NT2/D1 (cell line): ENCODE measurements at regions not wholly inside any gene's neighbourhood (a gene's known extent, or its start where the extent isn't known, plus 50 kb on each side); places are given as distances from the start of the nearest gene placed in this dataset.

Experiments used
- DNase-seq: peaks from one replicate; pipeline ENCODE4 v3.0.0-alpha.2; 2011; ENCODE audit warnings: low read depth, low spot score
- H3K27me3 ChIP-seq: 2 replicates; pipeline ENCODE4 v1.6.0; 2011; ENCODE audit warnings: mild to moderate bottlenecking; ENCODE audit not compliant: insufficient read length, insufficient read depth
- H3K36me3 ChIP-seq: 2 replicates; pipeline ENCODE4 v1.6.1; 2011; ENCODE audit warnings: mild to moderate bottlenecking, low read length, mixed read lengths; ENCODE audit not compliant: insufficient read depth, insufficient read length
- H3K4me1 ChIP-seq: 2 replicates; pipeline ENCODE4 v1.5.1; 2011; ENCODE audit not compliant: insufficient read depth, insufficient read length
- H3K4me3 ChIP-seq: 2 replicates; pipeline ENCODE4 v1.5.1; 2011; ENCODE audit warnings: low read depth; ENCODE audit not compliant: insufficient read length
- H3K9ac ChIP-seq: 2 replicates; pipeline ENCODE4 v1.6.0; 2011; ENCODE audit warnings: low read depth; ENCODE audit not compliant: insufficient read length
- H3K9me3 ChIP-seq: 2 replicates; pipeline ENCODE4 v1.5.1; 2011; ENCODE audit warnings: mild to moderate bottlenecking, low read length; ENCODE audit not compliant: insufficient read depth
- SUZ12 ChIP-seq: IDR thresholded peaks from 2 replicates; pipeline ENCODE4 v1.6.1; 2011; ENCODE audit not compliant: insufficient read length, insufficient read depth; ENCODE audit errors: extremely low read depth
- YY1 ChIP-seq: IDR thresholded peaks from 2 replicates; pipeline ENCODE4 v1.6.1; 2011; ENCODE audit not compliant: insufficient read length, insufficient read depth
- ZNF274 ChIP-seq: IDR thresholded peaks from 2 replicates; pipeline ENCODE4 v1.6.1; 2011; ENCODE audit warnings: mild to moderate bottlenecking, low read depth, low read length

DNA sequence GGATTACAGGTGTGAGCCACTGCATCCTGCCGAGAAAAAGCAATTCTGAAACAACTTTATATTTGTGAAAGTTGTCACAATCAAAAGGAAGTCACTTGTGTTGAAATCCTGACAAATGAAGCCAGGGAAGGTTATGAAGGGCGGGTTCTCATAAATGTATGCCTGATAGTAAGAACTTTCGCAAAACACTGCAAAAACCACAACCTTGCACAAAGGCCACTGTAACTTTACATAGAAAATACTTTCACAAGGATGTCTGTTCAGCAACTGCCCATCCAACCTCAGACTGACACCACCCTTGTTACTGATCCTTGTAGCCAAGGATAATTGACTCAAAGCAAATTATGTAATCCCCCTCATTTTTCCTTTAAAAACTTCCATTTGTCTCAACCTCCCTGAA, 90.6 kb downstream of the SLC4A3 start:
- no peaks in the 10 kb centered on the region for H3K36me3 ChIP-seq
- H3K9me3 ChIP-seq = peaks cover 13% of the 10 kb centered on the region
- no peak overlapping the region for H3K9ac ChIP-seq
- no peak overlapping the region for H3K4me3 ChIP-seq
- H3K4me1 ChIP-seq = no peaks in the 10 kb centered on the region
- H3K27me3 ChIP-seq = no peaks in the 10 kb centered on the region
- TF ChIP-seq SUZ12 (no peak), ZNF274 (no peak), YY1 (no peak)
- DNase-seq = no peak

GRCh38 chr2:219719521-219719920, 92.1 kb downstream of the SLC4A3 start:
- Histone ChIP-seq H3K4me3 (no peak overlapping the region), H3K9ac (no peak overlapping the region), H3K27me3 (no peaks in the 10 kb centered on the region), H3K4me1 (no peaks in the 10 kb centered on the region), H3K9me3 (no peaks in the 10 kb centered on the region; the same call in 1 of the 2 replicates), H3K36me3 (no peaks in the 10 kb centered on the region)
- no peak for TF ChIP-seq ZNF274
- TF ChIP-seq SUZ12 = no peak
- TF ChIP-seq YY1 = no peak
- no peak for DNase-seq

DNA sequence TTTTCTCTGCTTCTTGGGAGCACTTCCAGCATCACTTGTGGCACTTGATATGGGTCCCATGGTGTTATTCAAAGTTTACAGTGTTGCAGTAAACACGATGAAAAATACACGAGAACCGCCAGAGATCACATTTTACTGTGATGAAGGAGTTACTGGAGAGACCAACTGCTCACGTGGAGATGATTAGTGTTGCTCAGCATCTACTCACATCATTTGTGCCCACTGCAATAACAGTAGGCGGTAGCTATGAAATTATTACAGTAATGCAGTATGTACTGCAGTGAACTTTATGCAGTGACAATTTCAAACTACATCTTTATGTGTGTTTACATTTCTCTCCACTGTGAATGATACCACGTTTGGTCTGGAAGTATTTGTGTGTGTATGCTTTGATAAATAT, 93.5 kb downstream of the SLC4A3 start:
- Histone ChIP-seq H3K36me3 (no peaks in the 10 kb centered on the region), H3K4me3 (no peak overlapping the region), H3K9ac (no peak overlapping the region), H3K4me1 (no peaks in the 10 kb centered on the region), H3K27me3 (no peaks in the 10 kb centered on the region), H3K9me3 (no peaks in the 10 kb centered on the region; the same call in 1 of the 2 replicates)
- no peak for TF ChIP-seq SUZ12
- TF ChIP-seq YY1 = no peak
- TF ChIP-seq ZNF274 = no peak
- DNase-seq = no peak

DNA sequence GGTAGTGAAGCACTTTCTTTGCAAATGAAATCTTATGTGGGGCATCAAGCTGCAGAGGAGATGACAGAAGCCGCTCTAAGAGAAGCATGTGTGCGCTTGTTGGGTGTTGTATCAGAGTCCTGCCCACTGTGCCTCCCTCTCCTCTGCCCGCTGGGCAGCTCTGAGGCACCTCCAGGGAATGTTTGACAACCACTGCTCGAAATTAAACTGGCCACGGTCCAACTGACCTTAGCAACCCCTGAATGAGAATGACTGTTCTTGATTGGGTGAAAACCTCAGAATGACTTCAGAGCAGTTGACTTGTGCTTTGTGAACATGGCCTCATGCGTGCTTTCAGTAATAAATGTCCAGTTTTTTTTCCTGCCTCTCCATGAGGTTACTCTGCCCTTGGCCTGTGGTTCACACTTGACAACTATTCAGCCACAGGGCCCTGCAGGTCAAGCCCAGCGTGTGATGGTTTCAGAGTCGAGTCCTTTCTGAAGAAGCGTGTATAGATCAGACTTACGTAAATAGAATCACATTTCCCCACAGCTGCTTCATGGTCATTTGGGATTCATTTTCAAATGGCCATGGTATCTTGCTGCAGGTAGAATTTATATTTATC, 94.9 kb downstream of the SLC4A3 start:
- Histone ChIP-seq H3K9ac (no peak overlapping the region), H3K4me3 (no peak overlapping the region), H3K9me3 (no peaks in the 10 kb centered on the region), H3K4me1 (no peaks in the 10 kb centered on the region), H3K27me3 (no peaks in the 10 kb centered on the region), H3K36me3 (no peaks in the 10 kb centered on the region)
- DNase-seq = no peak
- TF ChIP-seq SUZ12 (no peak), YY1 (no peak), ZNF274 (no peak)

GRCh38 chr2:219723311-219723710, 95.9 kb downstream of the SLC4A3 start:
- Histone ChIP-seq H3K4me1 (peaks cover 3% of the 10 kb centered on the region), H3K36me3 (no peaks in the 10 kb centered on the region), H3K27me3 (no peaks in the 10 kb centered on the region), H3K9me3 (no peaks in the 10 kb centered on the region), H3K4me3 (no peak overlapping the region), H3K9ac (no peak overlapping the region)
- DNase-seq = no peak
- no peak for TF ChIP-seq SUZ12
- TF ChIP-seq ZNF274 = no peak
- TF ChIP-seq YY1 = no peak

GRCh38 chr2:219724628-219725027, 97.2 kb downstream of the SLC4A3 start:
- Histone ChIP-seq H3K4me3 (no peak overlapping the region), H3K27me3 (no peaks in the 10 kb centered on the region), H3K9me3 (no peaks in the 10 kb centered on the region), H3K4me1 (peaks cover 3% of the 10 kb centered on the region), H3K9ac (no peak overlapping the region), H3K36me3 (no peaks in the 10 kb centered on the region)
- DNase-seq = no peak
- TF ChIP-seq ZNF274 (no peak), SUZ12 (no peak), YY1 (no peak)

DNA sequence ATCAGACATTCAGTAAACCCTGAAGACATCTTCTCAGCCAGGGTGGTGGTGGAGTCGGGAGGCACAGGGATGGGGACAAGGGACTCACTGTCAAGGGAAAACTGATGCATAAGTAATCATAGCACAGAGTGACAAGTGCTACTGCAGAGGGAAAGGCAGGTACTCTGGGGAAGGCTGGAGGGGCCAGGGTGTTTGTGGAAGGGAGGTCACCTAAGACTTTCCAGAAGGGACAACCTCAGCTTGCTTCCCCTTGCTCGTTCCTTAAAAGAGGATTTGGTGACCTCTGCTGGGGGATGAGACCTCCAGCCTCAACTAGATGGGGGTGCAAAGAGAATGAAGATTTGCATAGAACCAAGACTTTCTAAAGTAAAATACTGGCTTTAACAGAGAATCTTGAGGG, 99.5 kb downstream of the SLC4A3 start:
- Histone ChIP-seq H3K36me3 (no peaks in the 10 kb centered on the region), H3K9me3 (no peaks in the 10 kb centered on the region; the same call in 1 of the 2 replicates), H3K4me3 (no peak overlapping the region), H3K9ac (no peak overlapping the region), H3K4me1 (peaks cover 3% of the 10 kb centered on the region), H3K27me3 (no peaks in the 10 kb centered on the region)
- TF ChIP-seq YY1 (no peak), ZNF274 (no peak), SUZ12 (no peak)
- no peak for DNase-seq
